Stromal cell of bone marrow (primary cell): ENCODE measurements at regions not wholly inside any gene's neighbourhood (a gene's known extent, or its start where the extent isn't known, plus 50 kb on each side); places are given as distances from the start of the nearest gene placed in this dataset.
A peak's percentile ranks its signal among the peaks of the same experiment; 100 is the strongest.
"Not testable (repeated sequence)": the region's sequence is repeated elsewhere in the genome, so short reads cannot be mapped to it uniquely, and the experiment has no call there.

Source experiments
- DNase-seq: peaks from one replicate; pipeline ENCODE4 v3.0.0-alpha.2; 2012; ENCODE audit warnings: low read depth

DNA sequence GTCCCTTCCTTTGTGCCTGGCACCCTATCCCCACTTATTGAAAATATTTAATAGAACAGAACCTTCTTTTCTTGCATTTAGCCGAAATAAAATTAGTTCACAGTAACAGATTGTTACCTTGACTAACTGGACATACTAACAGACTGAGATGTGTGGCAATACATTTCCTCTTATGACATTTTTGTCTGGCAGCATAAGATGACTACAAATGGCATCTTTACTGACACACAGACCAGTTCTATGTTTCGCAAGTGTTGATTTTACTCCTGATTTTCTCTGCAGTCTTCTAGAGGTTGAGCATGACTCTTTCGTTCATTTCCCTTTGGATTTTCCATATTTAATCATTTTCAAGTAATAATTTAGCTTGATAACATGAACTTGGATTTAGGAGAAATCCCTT is 474.6 kb downstream of the CBLN4 start:
- no peak for DNase-seq

- DNase-seq, result no peak
These were observed 476.8 kb downstream of the CBLN4 start for GRCh38 chr20:55528482-55528881.

DNA sequence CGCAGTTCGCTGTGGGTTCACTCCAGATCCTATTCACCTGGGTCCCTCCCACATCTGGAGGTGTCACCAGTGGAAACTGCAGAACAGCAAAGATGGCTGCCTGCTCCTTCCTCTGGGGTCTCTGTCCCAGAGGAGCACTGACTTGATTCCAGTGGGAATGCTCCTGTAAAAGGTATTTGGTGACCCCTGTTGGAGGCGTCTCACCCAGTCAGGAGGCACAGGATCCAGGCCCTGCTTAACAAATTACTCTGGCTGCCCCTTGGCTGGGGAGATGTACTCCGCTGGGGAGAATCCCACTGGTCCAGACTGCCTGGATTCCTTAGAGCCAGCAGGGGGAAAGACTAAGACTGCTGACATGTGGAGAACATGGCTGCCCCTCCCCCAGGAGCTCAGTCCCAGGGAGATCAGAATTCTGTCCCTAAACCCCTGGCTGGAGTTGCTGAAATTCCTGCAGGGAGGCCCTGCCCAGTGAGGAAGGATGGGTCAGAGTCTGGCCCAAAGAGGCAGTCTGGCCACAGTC is 483.0 kb downstream of the CBLN4 start:
- no peak for DNase-seq

GRCh38 chr20:55517584-55517983 is 487.7 kb downstream of the CBLN4 start:
- not testable (repeated sequence) for DNase-seq

- DNase-seq, result no peak
These were observed 489.5 kb downstream of the CBLN4 start for GRCh38 chr20:55515832-55516231.

DNA sequence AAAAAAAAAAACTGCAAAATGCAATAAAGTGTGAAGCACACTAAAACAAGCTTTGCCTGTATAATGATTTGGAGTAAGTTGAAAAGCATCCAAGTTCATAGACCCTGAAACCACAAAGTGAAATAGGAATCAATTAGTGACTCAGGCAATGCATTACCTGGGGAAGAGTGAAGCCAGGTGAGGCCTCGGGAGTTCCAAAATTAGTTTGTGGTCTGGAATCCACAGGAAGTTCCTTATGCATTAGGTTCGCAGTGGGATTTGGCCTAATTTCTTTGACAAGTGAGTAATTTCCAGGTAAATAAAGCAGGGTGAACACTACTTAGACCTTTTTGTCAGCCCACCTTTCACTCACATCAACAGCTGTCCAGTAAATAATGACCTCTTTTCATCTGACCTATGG is 490.8 kb downstream of the CBLN4 start:
- no peak for DNase-seq

GRCh38 chr20:55513954-55514353 is 491.4 kb downstream of the CBLN4 start:
- DNase-seq, result no peak

GRCh38 chr20:55500130-55500529 is 505.2 kb downstream of the CBLN4 start:
- DNase-seq, result no peak

GRCh38 chr20:55488593-55488992 is 516.7 kb downstream of the CBLN4 start:
- DNase-seq, result no peak

GRCh38 chr20:55478724-55479450 is 526.4 kb downstream of the CBLN4 start:
- no peak for DNase-seq

GRCh38 chr20:55472704-55473103 is 532.6 kb downstream of the CBLN4 start:
- DNase-seq, result no peak

- DNase-seq, result no peak
These were observed 534.0 kb downstream of the CBLN4 start for GRCh38 chr20:55471052-55472006.

DNA sequence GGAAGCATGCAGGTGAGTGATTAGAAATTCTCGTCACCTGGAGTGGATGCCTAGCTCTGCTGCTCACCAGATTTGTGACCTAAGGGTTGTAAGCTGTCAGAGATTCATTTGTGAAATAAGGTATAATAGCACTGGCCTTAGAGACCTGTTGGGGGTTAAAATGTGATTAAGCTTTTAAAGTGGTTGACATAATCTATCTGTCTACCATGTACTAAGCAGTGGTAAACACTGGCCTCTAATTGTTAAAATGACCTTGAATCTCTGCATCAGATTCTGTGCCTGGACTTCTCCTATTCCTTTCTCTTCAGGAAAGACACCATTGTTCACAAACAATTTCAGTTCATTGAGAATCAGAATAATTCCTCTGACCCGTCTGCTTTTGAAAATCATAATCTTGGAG is 536.2 kb downstream of the CBLN4 start:
- DNase-seq, result no peak

DNA sequence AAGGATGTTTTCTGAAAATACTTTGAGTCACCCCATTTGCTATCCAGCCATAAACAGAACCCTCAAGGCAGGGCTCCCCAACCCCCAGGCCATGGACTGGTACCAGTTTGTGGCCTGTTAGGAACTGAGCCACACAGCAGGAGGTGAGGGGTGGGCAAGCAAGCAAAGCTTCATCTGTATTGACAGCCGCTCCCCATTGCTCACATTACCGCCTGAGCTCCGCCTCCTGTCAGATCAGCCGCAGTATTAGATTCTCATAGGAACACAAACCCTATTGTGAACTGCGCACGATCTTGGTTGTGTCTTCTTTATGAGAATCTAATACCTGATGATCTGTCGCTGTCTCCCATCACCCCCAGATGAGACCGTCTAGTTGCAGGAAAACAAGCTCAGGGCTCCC is 543.8 kb downstream of the CBLN4 start:
- no peak for DNase-seq

DNA sequence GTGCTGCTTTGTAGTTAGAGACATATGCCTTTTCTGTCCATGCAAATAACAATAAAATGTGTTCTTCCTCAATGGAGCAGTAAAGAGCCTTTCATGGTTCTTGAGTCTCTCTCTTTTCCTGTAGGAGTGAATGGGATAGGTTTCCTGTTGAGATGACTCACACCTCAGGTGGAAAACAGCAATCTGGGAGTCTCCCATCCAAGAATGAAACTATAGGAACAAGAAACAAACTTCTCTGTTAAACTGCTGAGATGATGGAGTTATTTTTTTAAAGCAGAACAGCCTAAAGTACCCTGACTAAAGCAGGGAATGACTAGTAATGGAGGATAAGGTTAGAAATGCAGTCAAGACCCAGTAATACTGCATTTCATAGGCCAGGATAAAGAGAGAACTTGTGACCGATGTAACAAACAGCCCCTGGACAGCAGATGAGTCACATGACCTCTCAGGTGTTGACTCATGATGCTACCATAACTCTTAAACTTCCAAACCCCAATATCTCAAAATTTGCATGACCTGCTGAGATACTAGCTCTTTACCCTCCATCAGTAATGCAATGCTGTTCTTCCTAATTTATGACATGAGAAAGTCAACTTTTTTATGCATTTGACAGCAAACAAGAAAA is 548.9 kb downstream of the CBLN4 start:
- no peak for DNase-seq

DNA sequence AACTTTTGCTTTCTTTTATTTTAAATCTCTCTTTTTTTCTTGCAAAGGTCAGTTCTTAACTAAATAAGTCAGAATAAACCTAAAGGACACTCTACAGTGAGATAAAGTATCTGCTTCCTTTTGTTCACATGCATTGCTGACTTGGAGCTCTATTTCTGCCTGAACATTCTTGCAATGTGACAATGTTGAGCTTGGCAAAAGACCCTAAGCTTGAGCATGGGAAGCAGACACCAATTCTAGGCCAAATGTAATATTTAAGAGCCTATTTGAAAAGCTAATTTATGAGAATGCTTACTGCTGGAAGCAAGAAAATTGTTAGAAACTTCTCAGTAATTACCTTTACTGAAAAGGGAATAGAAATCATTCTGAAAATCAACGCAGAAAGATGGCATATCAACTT is 556.2 kb downstream of the CBLN4 start:
- no peak for DNase-seq

DNA sequence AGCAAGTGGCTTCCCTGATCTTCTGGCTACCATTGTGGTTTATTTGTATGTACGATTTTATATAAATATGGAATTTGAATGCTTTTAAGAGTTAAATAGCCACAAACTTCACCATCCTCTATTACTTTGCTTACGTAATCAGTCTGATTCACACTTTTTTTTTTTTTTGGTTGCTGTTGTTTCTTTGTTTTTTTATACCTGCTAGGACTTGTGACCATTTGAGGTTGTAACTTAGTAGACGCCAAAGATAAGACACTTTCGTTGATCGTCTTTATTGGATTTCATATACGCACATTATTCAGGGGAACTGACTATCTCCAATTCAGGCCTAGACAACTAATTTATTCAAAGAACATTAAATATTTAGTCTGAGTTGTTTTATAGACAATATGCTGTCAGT is 559.0 kb downstream of the CBLN4 start:
- no peak for DNase-seq

GRCh38 chr20:55439070-55439469 is 566.2 kb downstream of the CBLN4 start:
- DNase-seq, result no peak

DNA sequence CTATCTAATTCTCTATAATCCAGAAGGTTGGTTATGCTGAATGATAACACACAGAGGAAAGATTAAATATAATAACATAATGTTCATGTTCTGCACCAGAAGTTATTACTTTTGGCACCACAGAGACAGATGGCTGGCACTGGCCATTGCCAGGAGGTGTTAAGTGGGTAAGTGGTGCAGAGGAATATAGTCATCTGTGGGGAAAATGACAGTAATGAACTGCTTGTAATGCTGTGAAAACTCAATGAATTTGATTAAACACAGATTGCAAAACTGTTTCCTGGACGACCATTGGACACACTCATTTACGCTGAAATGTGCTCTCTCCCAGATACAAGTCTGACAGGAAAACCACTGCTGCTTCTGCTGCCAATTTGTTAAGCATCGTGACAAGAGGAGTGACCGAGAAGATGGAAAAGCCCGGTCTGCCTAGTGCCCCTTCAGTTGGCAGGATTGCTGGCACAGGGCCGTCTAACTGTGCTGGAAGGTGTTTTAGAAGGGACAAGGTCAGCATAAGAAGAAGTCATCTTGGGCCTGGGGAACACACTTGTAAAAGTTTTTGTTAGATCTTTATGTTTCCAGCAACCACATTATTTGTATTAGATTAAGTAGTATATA is 567.4 kb downstream of the CBLN4 start:
- DNase-seq, result no peak

DNA sequence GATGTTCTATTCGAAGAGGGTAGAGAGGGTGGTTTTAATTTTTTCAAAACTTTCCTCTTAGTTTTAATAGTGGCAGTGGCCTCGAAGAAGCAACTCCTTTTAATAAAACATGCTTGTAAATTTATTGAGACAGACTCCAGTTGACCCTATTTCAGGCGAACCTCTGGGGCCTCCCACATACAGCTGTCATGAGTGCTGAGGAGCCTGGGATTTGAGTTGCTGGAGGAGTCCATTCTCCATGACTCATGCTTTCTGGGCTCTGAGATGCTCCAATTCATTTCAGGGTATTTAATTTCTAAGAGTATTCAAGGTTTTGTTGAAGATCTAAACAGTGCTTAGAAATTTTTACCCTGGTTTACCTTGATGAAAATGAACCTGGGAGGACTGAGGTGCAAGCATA is 580.4 kb downstream of the CBLN4 start:
- DNase-seq, result peak; percentile 6

- no peak for DNase-seq
These were observed 580.8 kb downstream of the CBLN4 start for GRCh38 chr20:55424476-55424875.

DNA sequence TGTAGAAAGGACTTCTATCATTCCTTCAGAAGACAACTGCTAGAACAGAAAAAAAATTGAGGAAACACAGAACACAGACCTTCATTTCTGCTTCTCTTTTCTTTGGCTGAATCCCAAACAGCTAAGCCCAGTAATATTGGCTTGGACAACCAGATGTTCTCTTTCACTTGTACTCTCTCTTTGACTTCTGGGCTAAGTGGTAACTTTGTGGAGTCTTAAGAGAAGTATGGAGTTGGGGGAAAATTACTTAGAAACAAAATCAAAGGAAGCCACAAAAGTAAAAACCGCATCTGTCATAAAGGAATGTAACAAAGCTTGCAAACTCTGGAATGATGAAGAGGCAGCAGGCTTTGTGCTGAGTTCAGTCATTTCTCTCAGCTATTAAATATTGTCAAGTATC is 587.5 kb downstream of the CBLN4 start:
- DNase-seq, result peak; percentile 15
